ENCODE measurements at regions not wholly inside any gene's neighbourhood (a gene's known extent, or its start where the extent isn't known, plus 50 kb on each side); places are given as distances from the start of the nearest gene placed in this dataset.

DNA sequence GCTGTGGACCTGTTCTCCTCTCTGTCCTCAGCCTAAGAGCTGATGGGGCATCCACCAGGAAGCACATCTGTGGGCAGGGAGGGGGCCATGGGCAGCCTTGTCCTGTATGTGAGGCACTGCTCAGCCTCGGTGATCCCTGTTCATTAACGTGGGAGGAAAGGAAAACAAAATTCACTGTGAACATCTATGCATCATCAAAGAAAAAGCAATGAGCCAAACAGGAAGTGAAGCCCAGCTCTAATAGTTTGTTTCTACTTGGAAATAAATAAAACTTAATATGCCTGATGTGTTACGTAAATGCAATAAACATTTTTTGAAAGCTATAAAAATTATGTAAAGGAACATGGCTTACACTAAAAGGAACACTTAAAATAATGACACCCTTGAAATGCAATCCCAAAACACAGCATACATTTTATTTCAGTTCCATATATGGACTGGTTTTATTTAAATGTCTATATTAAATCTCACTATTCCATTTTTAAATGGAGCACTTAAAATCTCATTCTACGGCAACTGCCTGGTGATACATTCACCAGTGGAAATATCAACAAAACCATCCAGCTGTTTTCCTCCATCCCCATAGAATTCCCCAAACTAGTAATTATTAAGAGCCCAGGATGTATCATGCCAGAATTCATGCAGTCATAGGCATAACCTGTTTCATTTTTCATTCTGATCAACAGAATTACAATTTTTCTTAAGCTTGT is 78.3 kb downstream of the ZNF280B start:
- TF ChIP-seq, protein P1, sequence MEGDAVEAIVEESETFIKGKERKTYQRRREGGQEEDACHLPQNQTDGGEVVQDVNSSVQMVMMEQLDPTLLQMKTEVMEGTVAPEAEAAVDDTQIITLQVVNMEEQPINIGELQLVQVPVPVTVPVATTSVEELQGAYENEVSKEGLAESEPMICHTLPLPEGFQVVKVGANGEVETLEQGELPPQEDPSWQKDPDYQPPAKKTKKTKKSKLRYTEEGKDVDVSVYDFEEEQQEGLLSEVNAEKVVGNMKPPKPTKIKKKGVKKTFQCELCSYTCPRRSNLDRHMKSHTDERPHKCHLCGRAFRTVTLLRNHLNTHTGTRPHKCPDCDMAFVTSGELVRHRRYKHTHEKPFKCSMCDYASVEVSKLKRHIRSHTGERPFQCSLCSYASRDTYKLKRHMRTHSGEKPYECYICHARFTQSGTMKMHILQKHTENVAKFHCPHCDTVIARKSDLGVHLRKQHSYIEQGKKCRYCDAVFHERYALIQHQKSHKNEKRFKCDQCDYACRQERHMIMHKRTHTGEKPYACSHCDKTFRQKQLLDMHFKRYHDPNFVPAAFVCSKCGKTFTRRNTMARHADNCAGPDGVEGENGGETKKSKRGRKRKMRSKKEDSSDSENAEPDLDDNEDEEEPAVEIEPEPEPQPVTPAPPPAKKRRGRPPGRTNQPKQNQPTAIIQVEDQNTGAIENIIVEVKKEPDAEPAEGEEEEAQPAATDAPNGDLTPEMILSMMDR (IDR thresholded peaks at IDR 0.05; ENCODE audit: low read depth, low read length, missing control alignments) = no peak
- no peak overlapping the region for H3K4me3 ChIP-seq (replicated peaks; ENCODE audit: low read depth, low read length)

DNA sequence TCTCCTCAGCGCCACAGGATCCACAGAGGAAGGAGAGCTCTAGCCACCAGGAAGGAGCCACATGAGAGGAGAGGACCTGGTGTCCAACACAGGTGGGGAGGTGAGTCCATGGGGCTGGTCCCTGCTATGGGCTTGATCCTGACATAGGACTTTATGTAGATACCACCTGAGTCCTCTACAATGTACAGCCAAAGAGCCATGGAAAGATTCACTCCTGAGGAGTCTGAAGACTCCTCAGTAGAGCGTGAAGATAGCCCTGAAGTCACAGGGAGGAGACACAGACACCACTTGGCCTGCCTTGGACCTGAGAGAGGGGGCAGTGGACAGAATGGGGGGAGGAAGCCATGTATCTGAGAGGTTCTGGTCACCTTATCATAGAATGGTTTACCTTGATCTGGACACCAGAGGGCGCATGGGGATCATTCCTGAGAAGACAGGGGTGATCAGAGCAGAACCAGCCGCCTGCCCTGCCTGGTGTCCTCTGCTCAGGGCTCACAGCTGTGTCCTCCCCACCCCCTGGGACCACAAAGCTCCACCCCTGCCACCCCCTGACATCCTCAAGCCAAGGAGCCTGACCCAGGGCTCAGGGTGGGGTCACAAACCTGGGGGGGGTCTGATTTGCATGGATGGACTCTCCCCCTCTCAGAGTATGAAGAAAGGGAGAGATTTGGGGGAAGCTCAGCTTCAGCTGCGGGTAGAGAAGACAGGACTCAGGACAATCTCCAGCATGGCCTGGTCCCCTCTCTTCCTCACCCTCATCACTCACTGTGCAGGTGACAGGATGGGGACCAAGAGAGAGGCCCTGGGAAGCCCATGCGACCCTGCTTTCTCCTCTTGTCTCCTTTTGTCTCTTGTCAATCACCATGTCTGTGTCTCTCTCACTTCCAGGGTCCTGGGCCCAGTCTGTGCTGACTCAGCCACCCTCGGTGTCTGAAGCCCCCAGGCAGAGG is 77.0 kb downstream of the ZNF280B start:
- DNase-seq (ENCODE audit: extremely low read depth, low read depth) = peak; percentile 20

More for the DNA sequence above, 78.3 kb downstream of the ZNF280B start:
- DNase-seq (ENCODE audit: extremely low read depth, low read depth) = no peak

DNA sequence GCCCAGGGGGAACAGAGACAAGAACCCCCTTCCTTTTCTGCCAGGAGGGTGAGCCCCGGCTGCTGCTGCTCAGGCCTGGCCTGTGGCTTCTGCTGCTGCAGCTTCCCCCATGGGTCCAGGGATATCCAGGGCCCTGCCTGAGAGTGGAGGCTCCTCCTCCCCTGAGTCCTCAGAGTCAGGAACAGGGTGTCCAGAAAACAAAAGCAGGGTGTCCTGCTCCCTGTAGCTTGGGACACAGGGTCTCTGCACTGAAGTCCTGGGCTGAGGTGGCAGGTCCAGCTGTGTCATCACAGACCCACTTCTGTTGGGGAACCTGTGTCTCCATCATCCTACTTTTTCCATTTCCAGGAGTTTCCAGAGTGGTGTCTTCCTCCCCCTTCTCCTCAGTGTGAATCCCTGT is 76.1 kb downstream of the ZNF280B start:
- TF ChIP-seq, protein P1 (IDR thresholded peaks at IDR 0.05; ENCODE audit: low read depth, low read length, missing control alignments) = no peak
- no peak overlapping the region for H3K4me3 ChIP-seq (replicated peaks; ENCODE audit: low read depth, low read length)
- no peak for DNase-seq (ENCODE audit: extremely low read depth, low read depth)

More for the DNA sequence above, 77.0 kb downstream of the ZNF280B start:
- TF ChIP-seq, protein P1 (IDR thresholded peaks at IDR 0.05; ENCODE audit: low read depth, low read length, missing control alignments) = peak; percentile 69
- no peak overlapping the region for H3K4me3 ChIP-seq (replicated peaks; ENCODE audit: low read depth, low read length)

DNA sequence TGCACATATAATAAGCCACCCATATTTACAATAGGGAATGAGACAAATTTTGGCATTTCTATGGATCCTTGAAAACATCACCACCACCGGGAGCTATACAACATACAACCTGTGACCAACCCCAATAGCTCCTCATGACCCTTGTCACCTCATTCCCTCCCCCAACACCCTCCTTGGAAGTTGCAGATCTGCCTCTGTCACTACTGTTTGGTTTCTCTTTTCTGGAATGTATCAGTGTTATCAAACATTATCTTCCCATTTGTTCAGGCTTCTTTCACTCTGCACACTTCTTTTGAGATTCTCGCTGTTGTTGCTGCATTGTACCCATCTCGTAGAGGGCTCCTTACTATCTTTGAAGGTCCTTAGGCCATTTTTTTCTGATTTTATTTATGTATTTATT is 75.6 kb downstream of the ZNF280B start:
- no peak overlapping the region for H3K4me3 ChIP-seq (replicated peaks; ENCODE audit: low read depth, low read length)
- no peak for DNase-seq (ENCODE audit: extremely low read depth, low read depth)
- TF ChIP-seq, protein P1 (IDR thresholded peaks at IDR 0.05; ENCODE audit: low read depth, low read length, missing control alignments) = no peak

DNA sequence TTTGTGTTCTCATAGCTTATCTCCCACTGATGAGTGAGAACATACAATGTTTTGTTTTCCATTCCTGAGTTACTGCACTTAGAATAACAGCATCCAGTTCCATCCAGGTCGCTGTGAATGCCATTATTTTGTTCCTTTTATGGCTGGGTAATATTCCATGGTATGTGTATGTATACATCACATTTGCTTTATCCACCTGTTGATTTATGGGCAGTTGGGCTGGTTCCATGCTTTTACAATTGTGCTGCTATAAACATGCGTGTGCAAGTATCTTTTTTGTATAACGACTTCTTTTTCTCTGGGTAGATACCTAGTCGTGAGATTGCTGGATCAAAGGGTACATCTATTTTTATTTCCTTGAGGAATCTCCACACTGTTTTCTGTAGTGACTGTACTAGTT is 74.8 kb downstream of the ZNF280B start:
- TF ChIP-seq, protein P1 (IDR thresholded peaks at IDR 0.05; ENCODE audit: low read depth, low read length, missing control alignments) = no peak
- no peak overlapping the region for H3K4me3 ChIP-seq (replicated peaks; ENCODE audit: low read depth, low read length)
- DNase-seq (ENCODE audit: extremely low read depth, low read depth) = no peak
